Adipocyte (in vitro differentiated cells): ENCODE measurements at regions not wholly inside any gene's neighbourhood (a gene's known extent, or its start where the extent isn't known, plus 50 kb on each side); places are given as distances from the start of the nearest gene placed in this dataset.
"Not testable (repeated sequence)": the region's sequence is repeated elsewhere in the genome, so short reads cannot be mapped to it uniquely, and the experiment has no call there.

Experiments
- DNase-seq: peaks from one replicate; pipeline ENCODE4 v3.0.0-alpha.2; 2015; ENCODE audit warnings: low read depth
- H3K27me3 ChIP-seq: replicated peaks from 2 replicates; pipeline ENCODE4 v1.7.0; 2013; ENCODE audit warnings: mild to moderate bottlenecking, low read length, moderate library complexity; ENCODE audit not compliant: control insufficient read depth, insufficient read depth
- H3K36me3 ChIP-seq: 2 replicates; pipeline ENCODE4 v1.7.0; 2013; ENCODE audit warnings: low read length, mild to moderate bottlenecking, moderate library complexity; ENCODE audit not compliant: control insufficient read depth, insufficient read depth, severe bottlenecking
- H3K4me1 ChIP-seq: 2 replicates; pipeline ENCODE4 v1.7.0; 2013; ENCODE audit warnings: mild to moderate bottlenecking, low read length, moderate library complexity; ENCODE audit not compliant: control insufficient read depth, insufficient read depth
- H3K4me3 ChIP-seq: 2 replicates; pipeline ENCODE4 v1.7.0; 2013; ENCODE audit warnings: mild to moderate bottlenecking, low read length, moderate library complexity
- H3K9ac ChIP-seq: 2 replicates; pipeline ENCODE4 v1.7.0; 2013; ENCODE audit warnings: mild to moderate bottlenecking, low read length, moderate library complexity
- H3K9me3 ChIP-seq: 2 replicates; pipeline ENCODE4 v1.7.0; 2013; ENCODE audit warnings: mild to moderate bottlenecking, low read length, moderate library complexity; ENCODE audit not compliant: control insufficient read depth

- no peak overlapping the region for H3K4me3 ChIP-seq
- no peak overlapping the region for H3K9ac ChIP-seq
- H3K36me3 ChIP-seq: no peaks in the 10 kb centered on the region
- DNase-seq: no peak
- peaks cover 4% of the 10 kb centered on the region for H3K4me1 ChIP-seq
- H3K27me3 ChIP-seq: peaks cover 15% of the 10 kb centered on the region
- H3K9me3 ChIP-seq: no peaks in the 10 kb centered on the region
These were observed 1423.9 kb downstream of the BRD1 start for GRCh38 chr22:48403521-48404403.

GRCh38 chr22:48402591-48403031, 1425.1 kb downstream of the BRD1 start:
- no peak overlapping the region for H3K4me3 ChIP-seq
- H3K36me3 ChIP-seq: no peaks in the 10 kb centered on the region
- H3K4me1 ChIP-seq: peaks cover 4% of the 10 kb centered on the region
- H3K9me3 ChIP-seq: no peaks in the 10 kb centered on the region
- H3K27me3 ChIP-seq: peaks cover 10% of the 10 kb centered on the region
- H3K9ac ChIP-seq: no peak overlapping the region
- no peak for DNase-seq

- not testable (repeated sequence) for H3K4me3 ChIP-seq, H3K9me3 ChIP-seq, H3K4me1 ChIP-seq, DNase-seq, H3K9ac ChIP-seq, H3K36me3 ChIP-seq
- peaks cover 10% of the 10 kb centered on the region for H3K27me3 ChIP-seq
These were observed 1426.2 kb downstream of the BRD1 start for GRCh38 chr22:48401523-48401922.

- H3K4me3 ChIP-seq: no peak overlapping the region
- no peak for DNase-seq
- H3K9me3 ChIP-seq: no peaks in the 10 kb centered on the region
- no peaks in the 10 kb centered on the region for H3K4me1 ChIP-seq
- H3K36me3 ChIP-seq: no peaks in the 10 kb centered on the region
- peaks cover 3% of the 10 kb centered on the region for H3K27me3 ChIP-seq
- no peak overlapping the region for H3K9ac ChIP-seq
These were observed 1429.3 kb downstream of the BRD1 start for GRCh38 chr22:48398181-48398905.

GRCh38 chr22:48397531-48398180, 1430.0 kb downstream of the BRD1 start:
- Histone ChIP-seq H3K36me3 (no peaks in the 10 kb centered on the region), H3K27me3 (peaks cover 3% of the 10 kb centered on the region), H3K9me3 (no peaks in the 10 kb centered on the region), H3K9ac (no peak overlapping the region), H3K4me1 (no peaks in the 10 kb centered on the region), H3K4me3 (no peak overlapping the region)
- DNase-seq: no peak

- no peaks in the 10 kb centered on the region for H3K9me3 ChIP-seq
- H3K27me3 ChIP-seq: peaks cover 3% of the 10 kb centered on the region
- H3K9ac ChIP-seq: no peak overlapping the region
- no peak overlapping the region for H3K4me3 ChIP-seq
- no peak for DNase-seq
- H3K36me3 ChIP-seq: no peaks in the 10 kb centered on the region
- H3K4me1 ChIP-seq: no peaks in the 10 kb centered on the region
These were observed 1430.7 kb downstream of the BRD1 start for GRCh38 chr22:48396785-48397530.

- Histone ChIP-seq H3K9ac (no peak overlapping the region), H3K36me3 (no peaks in the 10 kb centered on the region), H3K4me3 (no peak overlapping the region), H3K9me3 (no peaks in the 10 kb centered on the region), H3K4me1 (no peaks in the 10 kb centered on the region), H3K27me3 (peaks cover 4% of the 10 kb centered on the region)
- DNase-seq: no peak
These were observed 1431.4 kb downstream of the BRD1 start for GRCh38 chr22:48396091-48396784.

GRCh38 chr22:48395201-48395600, 1432.5 kb downstream of the BRD1 start:
- H3K9me3 ChIP-seq: no peaks in the 10 kb centered on the region
- no peak overlapping the region for H3K4me3 ChIP-seq
- H3K9ac ChIP-seq: no peak overlapping the region
- DNase-seq: no peak
- H3K4me1 ChIP-seq: no peaks in the 10 kb centered on the region
- peaks cover 4% of the 10 kb centered on the region for H3K27me3 ChIP-seq
- H3K36me3 ChIP-seq: no peaks in the 10 kb centered on the region

GRCh38 chr22:48394787-48395186, 1432.9 kb downstream of the BRD1 start:
- Histone ChIP-seq H3K4me3 (no peak overlapping the region), H3K9me3 (no peaks in the 10 kb centered on the region), H3K9ac (no peak overlapping the region), H3K27me3 (peaks cover 4% of the 10 kb centered on the region), H3K36me3 (no peaks in the 10 kb centered on the region), H3K4me1 (no peaks in the 10 kb centered on the region)
- no peak for DNase-seq

- Histone ChIP-seq H3K4me1 (no peaks in the 10 kb centered on the region), H3K27me3 (peaks cover 4% of the 10 kb centered on the region), H3K36me3 (no peaks in the 10 kb centered on the region), H3K9ac (no peak overlapping the region), H3K9me3 (no peaks in the 10 kb centered on the region), H3K4me3 (no peak overlapping the region)
- DNase-seq: no peak
These were observed 1433.8 kb downstream of the BRD1 start for GRCh38 chr22:48393885-48394284.
